HCT116 (cell line): ENCODE measurements at regions not wholly inside any gene's neighbourhood (a gene's known extent, or its start where the extent isn't known, plus 50 kb on each side); places are given as distances from the start of the nearest gene placed in this dataset.

Source experiments
- ATAC-seq: fragments of 200-7000 bp; cut with Tn5 transposase; 2 replicates; pipeline ENCODE4 v1.9.1; 2020; ENCODE audit warnings: mild to moderate bottlenecking, moderate library complexity
- BruUV-seq: library from RNA; stranded (reverse); fragments of 400-500 nt; replicated peaks from 2 replicates; lab custom pipeline; 2021; lab: Mats Ljungman, UMichigan
- CTCF ChIA-PET: fragments of 300-600 bp; sonication (Branson Sonifier 250); formaldehyde crosslinking; loops from one replicate; lab custom pipeline; 2021; ENCODE audit warnings: antibody characterized with exemption; lab: Charles Lee
- POLR2A ChIA-PET: fragments of 300-600, 350-600 bp; sonication (Branson Sonifier 250); formaldehyde crosslinking; loops from one replicate; lab custom pipeline; 2021; ENCODE audit warnings: antibody characterized with exemption; lab: Charles Lee
- RAD21 ChIA-PET, 2 experiments: fragments of 300-600 bp; sonication (Branson Sonifier 250); formaldehyde crosslinking; loops; one replicate each; lab custom pipeline; 2023; ENCODE audit warnings: low total read pairs in 2 of 2; ENCODE audit not compliant: uncharacterized antibody in 2 of 2, unreplicated experiment in 2 of 2, low non-redundant PET in 1 of 2; lab: Charles Lee
- DNase-seq: peaks from one replicate; pipeline ENCODE4 v3.0.0-alpha.2; 2010; ENCODE audit warnings: low read depth, low spot score
- H2AFZ ChIP-seq: fragments of 200-600 bp; shearing (Covaris generic), sonication (generic); 2 replicates; pipeline ENCODE4 v1.6.1; 2017; ENCODE audit warnings: low read depth, mixed run types, mixed read lengths, antibody characterized with exemption, low read length; ENCODE audit not compliant: poor library complexity, severe bottlenecking
- H3K27ac ChIP-seq: 2 replicates; pipeline ENCODE4 v1.5.1; 2012; ENCODE audit warnings: low read depth, low read length
- H3K27me3 ChIP-seq: fragments of 200-600 bp; sonication (generic); 2 replicates; pipeline ENCODE4 v1.6.1; 2016; ENCODE audit warnings: mixed run types, low read length, mixed read lengths; ENCODE audit not compliant: insufficient read depth
- H3K36me3 ChIP-seq, 2 experiments: fragments of 200-500 bp in 1 of 2; fragments of 200-600 bp in 1 of 2; sonication (Bioruptor generic) in 1 of 2; sonication (generic) in 1 of 2; 2 replicates each; pipeline versions ENCODE4 v1.5.1 to v1.6.1; 2014 to 2016; ENCODE audit warnings: low read length in 2 of 2, inconsistent platforms in 1 of 2, mixed read lengths in 1 of 2, mixed run types in 1 of 2; ENCODE audit not compliant: insufficient read depth in 2 of 2, control insufficient read depth in 1 of 2
- H3K4me1 ChIP-seq, 2 experiments: fragments of 200-600 bp in 1 of 2; sonication (generic) in 1 of 2; 2 replicates each; pipeline versions ENCODE4 v1.5.1 to v1.6.1; 2012 to 2017; ENCODE audit warnings: low read length in 2 of 2, inconsistent platforms in 1 of 2, mild to moderate bottlenecking in 1 of 2, mixed read lengths in 1 of 2, mixed run types in 1 of 2, moderate library complexity in 1 of 2; ENCODE audit not compliant: insufficient read depth in 2 of 2, control insufficient read depth in 1 of 2
- H3K4me2 ChIP-seq: fragments of 200-600 bp; sonication (generic); 2 replicates; pipeline ENCODE4 v1.6.1; 2017; ENCODE audit warnings: mixed run types, low read length, mixed read lengths
- H3K4me3 ChIP-seq, 2 experiments: fragments of 200-600 bp in 1 of 2; sonication (generic) in 1 of 2; replicated peaks in 1 of 2; 2 replicates each; pipeline ENCODE4 v1.5.1; 2011 to 2016; ENCODE audit warnings: low read length in 2 of 2, control low read depth in 1 of 2, low read depth in 1 of 2, mild to moderate bottlenecking in 1 of 2, mixed read lengths in 1 of 2, mixed run types in 1 of 2
- H3K79me2 ChIP-seq: fragments of 200-600 bp; sonication (generic); 2 replicates; pipeline ENCODE4 v1.6.1; 2017; ENCODE audit warnings: mild to moderate bottlenecking, mixed run types, low read length, moderate library complexity, mixed read lengths; ENCODE audit not compliant: insufficient read depth
- H3K9ac ChIP-seq: fragments of 200-600 bp; sonication (generic); 2 replicates; pipeline ENCODE4 v1.6.1; 2016; ENCODE audit warnings: low read length, mixed read lengths
- H3K9me2 ChIP-seq: fragments of 200-600 bp; sonication (generic), shearing (Covaris generic); 2 replicates; pipeline ENCODE4 v1.6.1; 2017; ENCODE audit warnings: mixed run types, mild to moderate bottlenecking, moderate library complexity; ENCODE audit not compliant: insufficient read depth
- H3K9me3 ChIP-seq, 2 experiments: fragments of 200-500 bp in 1 of 2; fragments of 200-600 bp in 1 of 2; sonication (Bioruptor generic) in 1 of 2; sonication (generic) in 1 of 2; 2 replicates each; pipeline ENCODE4 v1.6.1; 2014 to 2017; ENCODE audit warnings: low read length in 2 of 2, mixed read lengths in 2 of 2, inconsistent platforms in 1 of 2, low read depth in 1 of 2, mild to moderate bottlenecking in 1 of 2, mixed run types in 1 of 2, moderate library complexity in 1 of 2; ENCODE audit not compliant: control insufficient read depth in 1 of 2, insufficient read depth in 1 of 2
- H4K20me1 ChIP-seq: fragments of 200-600 bp; sonication (generic), shearing (Covaris generic); 2 replicates; pipeline ENCODE4 v1.6.1; 2017; ENCODE audit warnings: mixed run types, mild to moderate bottlenecking, moderate library complexity; ENCODE audit not compliant: insufficient read depth
- CEBPB ChIP-seq: IDR thresholded peaks from 2 replicates; pipeline ENCODE4 v1.6.1; 2012; ENCODE audit warnings: low read depth
- CTCF ChIP-seq, 3 experiments: fragments of 200-600 bp in 1 of 3; sonication (generic) in 1 of 3; IDR thresholded peaks in 2 of 3; conservative IDR thresholded peaks in 1 of 3; 2 replicates each; pipeline ENCODE4 v1.5.1; 2012 to 2017; ENCODE audit warnings: low read depth in 2 of 3, low read length in 2 of 3, antibody characterized with exemption in 1 of 3, borderline replicate concordance in 1 of 3, control low read depth in 1 of 3, mild to moderate bottlenecking in 1 of 3, mixed read lengths in 1 of 3, mixed run types in 1 of 3, moderate library complexity in 1 of 3; ENCODE audit not compliant: insufficient read depth in 1 of 3
- EZH2phosphoT487 ChIP-seq: fragments of 200-600 bp; IDR thresholded peaks from 2 replicates; pipeline ENCODE4 v1.6.1; 2018; ENCODE audit warnings: antibody characterized with exemption, borderline replicate concordance
- RAD21 ChIP-seq: IDR thresholded peaks from 2 replicates; pipeline ENCODE4 v1.6.1; 2012; ENCODE audit warnings: low read depth, mild to moderate bottlenecking
- REST ChIP-seq: IDR thresholded peaks from 2 replicates; pipeline ENCODE4 v1.6.1; 2012; ENCODE audit warnings: low read depth
- SIN3A ChIP-seq: IDR thresholded peaks from 2 replicates; pipeline ENCODE4 v1.6.1; 2012; ENCODE audit warnings: low read depth
- SP1 ChIP-seq: IDR thresholded peaks from 2 replicates; pipeline ENCODE4 v1.6.1; 2012; ENCODE audit warnings: low read depth
- TCF7L2 ChIP-seq: IDR thresholded peaks from 2 replicates; pipeline ENCODE4 v1.7.0; 2011; ENCODE audit warnings: borderline replicate concordance, inconsistent platforms; ENCODE audit not compliant: insufficient read depth, insufficient read length; ENCODE audit errors: extremely low read depth
- ZBTB33 ChIP-seq: IDR thresholded peaks from 2 replicates; pipeline ENCODE4 v1.6.1; 2011; ENCODE audit warnings: mild to moderate bottlenecking, low read length, moderate library complexity; ENCODE audit not compliant: insufficient replicate concordance; ENCODE audit errors: extremely low read depth
- ZNF274 ChIP-seq: fragments of 200-500 bp; sonication (Bioruptor generic); IDR thresholded peaks from 2 replicates; pipeline ENCODE4 v1.6.1; 2014; ENCODE audit warnings: mild to moderate bottlenecking, low read depth, low read length, inconsistent platforms
- intact Hi-C: fragments of 100-400 bp; cut with micrococcal nuclease; formaldehyde crosslinking; loops from 2 replicates; pipeline ENCODE4 v1.10.0; 2022

GRCh38 chr13:75124415-75124814 lies 357.6 kb downstream of the TBC1D4 start:
- Histone ChIP-seq H3K4me1 (no peaks in the 10 kb centered on the region), H2AFZ (no peak overlapping the region), H3K4me3 (no peak overlapping the region), H3K36me3 (no peaks in the 10 kb centered on the region), H3K9me2 (no peaks in the 10 kb centered on the region), H3K79me2 (no peaks in the 10 kb centered on the region)
- BruUV-seq = no TSS peak
- no peak for DNase-seq
- CTCF ChIA-PET = no interaction called here
- TF ChIP-seq CTCF (IDR thresholded peaks at IDR 0.05 in 2 of 3, conservative IDR thresholded peaks at IDR 0.05 in 1 of 3; ENCODE audit: borderline replicate concordance in 1 of 3, insufficient read depth in 1 of 3, low read depth in 2 of 3, low read length in 2 of 3) (no peak), EZH2phosphoT487 (no peak), TCF7L2 (no peak)
- TF ChIP-seq, all 23 proteins: peak for 0
- Histone ChIP-seq H4K20me1 (no peaks in the 10 kb centered on the region), H3K27me3 (no peaks in the 10 kb centered on the region), H3K4me2 (no peak overlapping the region), H3K9ac (no peak overlapping the region), H3K9me3 (no peaks in the 10 kb centered on the region), H3K27ac (no peak overlapping the region)
- POLR2A ChIA-PET = no interaction called here
- ATAC-seq = no peak
- RAD21 ChIA-PET = no interaction called here
- intact Hi-C loops = no loop called here

GRCh38 chr13:75123428-75123827 lies 358.5 kb downstream of the TBC1D4 start:
- Histone ChIP-seq H3K9me3 (no peaks in the 10 kb centered on the region), H3K9ac (no peak overlapping the region), H3K4me2 (no peak overlapping the region), H3K79me2 (no peaks in the 10 kb centered on the region), H3K4me3 (no peak overlapping the region), H4K20me1 (no peaks in the 10 kb centered on the region; the same call in 1 of the 2 replicates), H3K9me2 (no peaks in the 10 kb centered on the region), H3K27me3 (no peaks in the 10 kb centered on the region), H2AFZ (no peak overlapping the region), H3K27ac (no peak overlapping the region), H3K4me1 (no peaks in the 10 kb centered on the region), H3K36me3 (no peaks in the 10 kb centered on the region)
- DNase-seq (no peak), ATAC-seq (no peak)
- BruUV-seq = no TSS peak
- POLR2A ChIA-PET = no interaction called here
- RAD21 ChIA-PET = no interaction called here
- CTCF ChIA-PET = no interaction called here
- intact Hi-C loops = no loop called here
- no peak for TF ChIP-seq CEBPB
- no peak for TF ChIP-seq SIN3A
- no peak for TF ChIP-seq REST
- TF ChIP-seq SP1 = no peak
- no peak for TF ChIP-seq ZBTB33
- TF ChIP-seq ZNF274 = no peak
- TF ChIP-seq RAD21 = no peak
